CD8-positive, alpha-beta memory T cell (primary cell): ENCODE measurements at regions not wholly inside any gene's neighbourhood (a gene's known extent, or its start where the extent isn't known, plus 50 kb on each side); places are given as distances from the start of the nearest gene placed in this dataset.

Experiments used
- CTCF ChIA-PET: fragments of 350-600 bp; sonication (Branson Sonifier 250); formaldehyde crosslinking; loops from one replicate; lab custom pipeline; 2021; ENCODE audit warnings: antibody characterized with exemption; lab: Charles Lee
- POLR2A ChIA-PET: fragments of 350-600 bp; sonication (Branson Sonifier 250); formaldehyde crosslinking; loops from one replicate; lab custom pipeline; 2021; ENCODE audit warnings: antibody characterized with exemption; lab: Charles Lee
- DNase-seq, 5 donors: peaks; one replicate each; pipeline versions ENCODE4 v3.0.0 to v3.0.0-alpha.2; 2020 to 2022; ENCODE audit warnings: mixed read lengths in 1 of 5
- H3K27ac ChIP-seq: one replicate; pipeline ENCODE4 v1.7.0; 2013; ENCODE audit warnings: low read depth, mild to moderate bottlenecking, low read length, moderate library complexity
- H3K27me3 ChIP-seq: 2 replicates; pipeline ENCODE4 v1.7.0; 2013; ENCODE audit warnings: low read length, mild to moderate bottlenecking; ENCODE audit not compliant: insufficient read depth, poor library complexity, severe bottlenecking
- H3K36me3 ChIP-seq: 2 replicates; pipeline ENCODE4 v1.7.0; 2013; ENCODE audit warnings: mild to moderate bottlenecking, low read length, moderate library complexity; ENCODE audit not compliant: insufficient read depth
- H3K4me1 ChIP-seq: 2 replicates; pipeline ENCODE4 v1.7.0; 2013; ENCODE audit warnings: mild to moderate bottlenecking, low read length, moderate library complexity; ENCODE audit not compliant: insufficient read depth
- H3K4me3 ChIP-seq: 2 replicates; pipeline ENCODE4 v1.7.0; 2013; ENCODE audit warnings: mild to moderate bottlenecking, low read length
- H3K9me3 ChIP-seq: 2 replicates; pipeline ENCODE4 v1.7.0; 2013; ENCODE audit warnings: mild to moderate bottlenecking, low read length
- H3K27ac Mint-ChIP-seq, 8 donors: one replicate each; pipeline ENCODE4 v1.8.0; 2020 to 2021; ENCODE audit warnings: mixed read lengths in 8 of 8, mild to moderate bottlenecking in 6 of 8, inconsistent platforms in 3 of 8, moderate library complexity in 3 of 8
- H3K27me3 Mint-ChIP-seq, 2 donors: one replicate each; pipeline ENCODE4 v1.8.0; 2020 to 2021; ENCODE audit warnings: mixed read lengths in 2 of 2, mild to moderate bottlenecking in 1 of 2, moderate library complexity in 1 of 2
- H3K36me3 Mint-ChIP-seq, 3 donors: one replicate each; pipeline ENCODE4 v1.8.0; 2020 to 2021; ENCODE audit warnings: mixed read lengths in 3 of 3, inconsistent platforms in 1 of 3, mild to moderate bottlenecking in 1 of 3
- H3K4me1 Mint-ChIP-seq, 3 donors: one replicate each; pipeline ENCODE4 v1.8.0; 2020 to 2021; ENCODE audit warnings: mixed read lengths in 3 of 3, inconsistent platforms in 1 of 3, mild to moderate bottlenecking in 1 of 3
- H3K4me3 Mint-ChIP-seq, 7 donors: one replicate each; pipeline ENCODE4 v1.8.0; 2020 to 2021; ENCODE audit warnings: mixed read lengths in 7 of 7, mild to moderate bottlenecking in 6 of 7, moderate library complexity in 4 of 7, inconsistent platforms in 2 of 7
- H3K9me3 Mint-ChIP-seq, 5 donors: one replicate each; pipeline ENCODE4 v1.8.0; 2020 to 2022; ENCODE audit warnings: mixed read lengths in 5 of 5, mild to moderate bottlenecking in 3 of 5, moderate library complexity in 2 of 5, inconsistent platforms in 1 of 5

- Histone ChIP-seq H3K9me3 (peaks cover 4% of the 10 kb centered on the region), H3K27me3 (no peaks in the 10 kb centered on the region), H3K27ac (no peak overlapping the region), H3K4me3 (no peak overlapping the region), H3K36me3 (no peaks in the 10 kb centered on the region), H3K4me1 (no peaks in the 10 kb centered on the region)
- Mint-ChIP-seq H3K9me3 (peaks cover 2 to 43% (median 3%) of the 10 kb centered on the region in 5 donors), H3K4me3 (no peak overlapping the region), H3K27me3 (no peaks in the 10 kb centered on the region), H3K4me1 (no peaks in the 10 kb centered on the region), H3K27ac (no peak overlapping the region), H3K36me3 (no peaks in the 10 kb centered on the region)
- ChIA-PET CTCF (no interaction called here), POLR2A (no interaction called here)
- DNase-seq, result no peak
These were observed 386.3 kb downstream of the MRPS30 start for GRCh38 chr5:45195026-45195425.
